H9 (cell line): ENCODE measurements at regions not wholly inside any gene's neighbourhood (a gene's known extent, or its start where the extent isn't known, plus 50 kb on each side); places are given as distances from the start of the nearest gene placed in this dataset.

Experiments used
- DNase-seq: peaks from one replicate; pipeline ENCODE4 v3.0.0-alpha.2; 2017
- H2AFZ ChIP-seq: one replicate; pipeline ENCODE4 v1.6.1; 2013; ENCODE audit warnings: mild to moderate bottlenecking, low read length, control low read depth, moderate library complexity
- H2AK5ac ChIP-seq: 2 replicates; pipeline ENCODE4 v1.6.1; 2013; ENCODE audit warnings: low read length, control low read depth, mixed read lengths; ENCODE audit not compliant: insufficient read length
- H2BK120ac ChIP-seq: one replicate; pipeline ENCODE4 v1.6.1; 2013; ENCODE audit warnings: low read depth, mild to moderate bottlenecking, low read length, control low read depth, inconsistent platforms; ENCODE audit not compliant: poor library complexity, severe bottlenecking
- H2BK12ac ChIP-seq: 2 replicates; pipeline ENCODE4 v1.6.1; 2013; ENCODE audit warnings: low read length, control low read depth, mixed read lengths, low read depth; ENCODE audit not compliant: insufficient read length
- H2BK15ac ChIP-seq: 2 replicates; pipeline ENCODE4 v1.6.1; 2013; ENCODE audit warnings: low read depth, low read length, control low read depth
- H2BK20ac ChIP-seq: one replicate; pipeline ENCODE4 v1.6.1; 2013; ENCODE audit warnings: low read depth, mild to moderate bottlenecking, low read length, control low read depth, inconsistent platforms; ENCODE audit not compliant: poor library complexity, severe bottlenecking
- H2BK5ac ChIP-seq: 2 replicates; pipeline ENCODE4 v1.6.1; 2013; ENCODE audit warnings: low read length, control low read depth, mixed read lengths; ENCODE audit not compliant: insufficient read length
- H3K14ac ChIP-seq: 2 replicates; pipeline ENCODE4 v1.6.1; 2013; ENCODE audit warnings: low read length, control low read depth; ENCODE audit not compliant: insufficient read depth
- H3K18ac ChIP-seq: 2 replicates; pipeline ENCODE4 v1.6.1; 2013; ENCODE audit warnings: low read depth, mild to moderate bottlenecking, mixed read lengths, low read length, control low read depth; ENCODE audit not compliant: insufficient read length
- H3K23ac ChIP-seq: 2 replicates; pipeline ENCODE4 v1.6.1; 2013; ENCODE audit warnings: low read length, control low read depth, mixed read lengths, low read depth; ENCODE audit not compliant: insufficient read length
- H3K23me2 ChIP-seq: 2 replicates; pipeline ENCODE4 v1.6.1; 2013; ENCODE audit warnings: low read depth, mild to moderate bottlenecking, mixed read lengths, low read length, control low read depth; ENCODE audit not compliant: insufficient read length, poor library complexity, severe bottlenecking
- H3K27ac ChIP-seq: 2 replicates; pipeline ENCODE4 v1.5.1; 2013; ENCODE audit warnings: low read length, control low read depth, mixed read lengths, low read depth; ENCODE audit not compliant: insufficient read length
- H3K27me3 ChIP-seq: 2 replicates; pipeline ENCODE4 v1.6.1; 2013; ENCODE audit warnings: low read length, control low read depth, inconsistent platforms; ENCODE audit not compliant: insufficient read depth
- H3K4ac ChIP-seq: 2 replicates; pipeline ENCODE4 v1.6.1; 2013; ENCODE audit warnings: low read depth, mild to moderate bottlenecking, control low read depth, inconsistent platforms, low read length, moderate library complexity
- H3K4me1 ChIP-seq: 2 replicates; pipeline ENCODE4 v1.6.1; 2013; ENCODE audit warnings: low read length, control low read depth, inconsistent platforms; ENCODE audit not compliant: insufficient read depth
- H3K4me2 ChIP-seq: 2 replicates; pipeline ENCODE4 v1.6.1; 2013; ENCODE audit warnings: low read length, control low read depth, mixed read lengths; ENCODE audit not compliant: insufficient read length, insufficient read depth
- H3K56ac ChIP-seq: 2 replicates; pipeline ENCODE4 v1.6.1; 2013; ENCODE audit warnings: low read depth, mild to moderate bottlenecking, mixed read lengths, low read length, control low read depth; ENCODE audit not compliant: insufficient read length
- H3K79me1 ChIP-seq: 2 replicates; pipeline ENCODE4 v1.6.1; 2013; ENCODE audit warnings: low read depth, mild to moderate bottlenecking, moderate library complexity, low read length, control low read depth, inconsistent platforms; ENCODE audit not compliant: insufficient read depth, poor library complexity, severe bottlenecking
- H3K79me2 ChIP-seq: 2 replicates; pipeline ENCODE4 v1.6.1; 2013; ENCODE audit warnings: low read length, control low read depth, inconsistent platforms; ENCODE audit not compliant: insufficient read depth
- H3K9ac ChIP-seq: 2 replicates; pipeline ENCODE4 v1.6.1; 2013; ENCODE audit warnings: low read length, control low read depth, mixed read lengths; ENCODE audit not compliant: insufficient read length; ENCODE audit errors: extremely low read depth
- H3K9me3 ChIP-seq: one replicate; pipeline ENCODE4 v1.6.1; 2013; ENCODE audit warnings: low read depth, low read length, inconsistent platforms; ENCODE audit not compliant: control insufficient read depth
- H3T11ph ChIP-seq: one replicate; pipeline ENCODE4 v1.6.1; 2013; ENCODE audit warnings: mild to moderate bottlenecking, low read length, control low read depth, inconsistent platforms
- H4K20me1 ChIP-seq: one replicate; pipeline ENCODE4 v1.6.1; 2013; ENCODE audit not compliant: control insufficient read depth, insufficient read length, insufficient read depth
- H4K5ac ChIP-seq: 2 replicates; pipeline ENCODE4 v1.6.1; 2013; ENCODE audit warnings: low read depth, mild to moderate bottlenecking, mixed read lengths, low read length, control low read depth; ENCODE audit not compliant: insufficient read length
- H4K8ac ChIP-seq: replicated peaks from 2 replicates; pipeline ENCODE4 v1.6.1; 2013; ENCODE audit warnings: low read length, control low read depth, mixed read lengths, low read depth; ENCODE audit not compliant: insufficient read length
- H4K91ac ChIP-seq: 2 replicates; pipeline ENCODE4 v1.6.1; 2013; ENCODE audit warnings: low read depth, mild to moderate bottlenecking, moderate library complexity, mixed read lengths, low read length, control low read depth; ENCODE audit not compliant: insufficient read length
- H3K27ac Mint-ChIP-seq, 3 experiments: 2 replicates in 2 of 3; 3 replicates in 1 of 3; pipeline ENCODE4 v1.8.0; 2020 to 2021; ENCODE audit warnings: mixed read lengths in 3 of 3, mild to moderate bottlenecking in 1 of 3, moderate library complexity in 1 of 3
- H3K27me3 Mint-ChIP-seq: 2 replicates; pipeline ENCODE4 v1.8.0; 2021; ENCODE audit warnings: low read depth, mild to moderate bottlenecking, moderate library complexity, mixed read lengths
- H3K36me3 Mint-ChIP-seq, 3 experiments: 2 replicates in 2 of 3; 3 replicates in 1 of 3; pipeline ENCODE4 v1.8.0; 2020 to 2021; ENCODE audit warnings: low read depth in 3 of 3, mixed read lengths in 3 of 3; ENCODE audit not compliant: insufficient read depth in 1 of 3
- H3K4me1 Mint-ChIP-seq, 2 experiments: 2 replicates each; pipeline ENCODE4 v1.8.0; 2020; ENCODE audit warnings: mixed read lengths in 2 of 2
- H3K4me3 Mint-ChIP-seq, 2 experiments: 2 replicates in 1 of 2; 3 replicates in 1 of 2; pipeline ENCODE4 v1.8.0; 2020 to 2021; ENCODE audit warnings: mild to moderate bottlenecking in 2 of 2, mixed read lengths in 2 of 2, moderate library complexity in 1 of 2
- H3K9me3 Mint-ChIP-seq, 2 experiments: 2 replicates in 1 of 2; 3 replicates in 1 of 2; pipeline ENCODE4 v1.8.0; 2020; ENCODE audit warnings: mild to moderate bottlenecking in 2 of 2, mixed read lengths in 2 of 2, moderate library complexity in 1 of 2
- CTCF ChIP-seq: fragments of 200-600 bp; sonication (generic); conservative IDR thresholded peaks from 3 replicates; pipeline ENCODE4 v1.8.0; 2021; ENCODE audit warnings: antibody characterized with exemption, mild to moderate bottlenecking
- WGBS: extraction: QIAGEN DNeasy Blood & Tissue Kit; methylation state at CpG from one replicate; pipeline ENCODE4 v1.1.7; 2013; ENCODE audit warnings: missing lambda C conversion rate, low lambda C conversion rate, mixed read lengths; ENCODE audit not compliant: insufficient read length; ENCODE audit errors: extremely low coverage; 5-methylcytosine and 5-hydroxymethylcytosine counted together

GRCh38 chr2:129180124-129180716, 799.2 kb upstream of the RAB6C start:
- H3K4me1 ChIP-seq: no peaks in the 10 kb centered on the region

More at GRCh38 chr2:129180124-129180716, 799.2 kb upstream of the RAB6C start:
- no CpG with 5 or more reads among the region's 5 CpGs for WGBS
- H3K23ac ChIP-seq: no peak overlapping the region
- H3K56ac ChIP-seq: no peak overlapping the region
- no peak overlapping the region for H2BK20ac ChIP-seq
- no peak overlapping the region for H2BK15ac ChIP-seq
- H3K9ac ChIP-seq: no peak overlapping the region
- no peak overlapping the region for H3K27ac Mint-ChIP-seq
- no peaks in the 10 kb centered on the region for H3K79me2 ChIP-seq
- H3T11ph ChIP-seq: no peak overlapping the region
- H3K27me3 Mint-ChIP-seq: no peaks in the 10 kb centered on the region
- H3K4me1 Mint-ChIP-seq: no peaks in the 10 kb centered on the region
- no peak overlapping the region for H3K4me2 ChIP-seq
- no peaks in the 10 kb centered on the region for H3K9me3 ChIP-seq
- no peaks in the 10 kb centered on the region for H3K79me1 ChIP-seq
- no peak overlapping the region for H3K27ac ChIP-seq
- no peaks in the 10 kb centered on the region for H3K27me3 ChIP-seq
- H3K4me3 Mint-ChIP-seq: no peak overlapping the region
- no peak overlapping the region for H2BK120ac ChIP-seq
- H3K4ac ChIP-seq: no peak overlapping the region
- no peak for TF ChIP-seq CTCF
- no peaks in the 10 kb centered on the region for H4K20me1 ChIP-seq
- H2AK5ac ChIP-seq: no peak overlapping the region
- H2BK5ac ChIP-seq: no peak overlapping the region
- no peak overlapping the region for H3K14ac ChIP-seq
- H4K8ac ChIP-seq: no peak overlapping the region
- H4K91ac ChIP-seq: no peak overlapping the region
- H2BK12ac ChIP-seq: no peak overlapping the region
- no peak overlapping the region for H2AFZ ChIP-seq
- no peak for DNase-seq
- H3K9me3 Mint-ChIP-seq: no peaks in the 10 kb centered on the region
- no peak overlapping the region for H3K18ac ChIP-seq
- H3K36me3 Mint-ChIP-seq: no peaks in the 10 kb centered on the region; a peak in 1 of 7 replicates
- H4K5ac ChIP-seq: no peak overlapping the region
- no peaks in the 10 kb centered on the region for H3K23me2 ChIP-seq
